ENCODE measurements at regions not wholly inside any gene's neighbourhood (a gene's known extent, or its start where the extent isn't known, plus 50 kb on each side); places are given as distances from the start of the nearest gene placed in this dataset.

DNA sequence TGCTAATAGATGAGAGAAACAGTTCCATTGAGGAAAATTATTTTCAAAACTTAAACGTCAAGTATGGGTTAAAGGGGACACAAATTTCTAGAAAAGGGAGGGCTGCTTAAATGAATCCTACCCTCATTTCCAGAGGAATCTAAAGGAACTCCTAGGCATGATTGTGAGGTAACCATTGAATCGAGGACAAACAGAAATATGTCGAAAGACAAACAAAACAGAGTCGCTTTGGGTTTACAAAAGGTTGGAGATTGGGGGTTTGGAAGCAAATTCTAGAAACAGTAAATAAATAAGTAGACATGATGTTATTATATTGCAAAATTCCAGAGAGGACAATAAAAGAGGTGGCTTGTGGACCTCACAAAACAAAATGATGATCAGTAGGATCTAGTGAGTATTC lies 173.1 kb downstream of the FTCDNL1 start:
- H3K27ac ChIP-seq = no peak overlapping the region
- TF ChIP-seq, protein P1, sequence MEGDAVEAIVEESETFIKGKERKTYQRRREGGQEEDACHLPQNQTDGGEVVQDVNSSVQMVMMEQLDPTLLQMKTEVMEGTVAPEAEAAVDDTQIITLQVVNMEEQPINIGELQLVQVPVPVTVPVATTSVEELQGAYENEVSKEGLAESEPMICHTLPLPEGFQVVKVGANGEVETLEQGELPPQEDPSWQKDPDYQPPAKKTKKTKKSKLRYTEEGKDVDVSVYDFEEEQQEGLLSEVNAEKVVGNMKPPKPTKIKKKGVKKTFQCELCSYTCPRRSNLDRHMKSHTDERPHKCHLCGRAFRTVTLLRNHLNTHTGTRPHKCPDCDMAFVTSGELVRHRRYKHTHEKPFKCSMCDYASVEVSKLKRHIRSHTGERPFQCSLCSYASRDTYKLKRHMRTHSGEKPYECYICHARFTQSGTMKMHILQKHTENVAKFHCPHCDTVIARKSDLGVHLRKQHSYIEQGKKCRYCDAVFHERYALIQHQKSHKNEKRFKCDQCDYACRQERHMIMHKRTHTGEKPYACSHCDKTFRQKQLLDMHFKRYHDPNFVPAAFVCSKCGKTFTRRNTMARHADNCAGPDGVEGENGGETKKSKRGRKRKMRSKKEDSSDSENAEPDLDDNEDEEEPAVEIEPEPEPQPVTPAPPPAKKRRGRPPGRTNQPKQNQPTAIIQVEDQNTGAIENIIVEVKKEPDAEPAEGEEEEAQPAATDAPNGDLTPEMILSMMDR (conservative IDR thresholded peaks at IDR 0.05) = no peak

DNA sequence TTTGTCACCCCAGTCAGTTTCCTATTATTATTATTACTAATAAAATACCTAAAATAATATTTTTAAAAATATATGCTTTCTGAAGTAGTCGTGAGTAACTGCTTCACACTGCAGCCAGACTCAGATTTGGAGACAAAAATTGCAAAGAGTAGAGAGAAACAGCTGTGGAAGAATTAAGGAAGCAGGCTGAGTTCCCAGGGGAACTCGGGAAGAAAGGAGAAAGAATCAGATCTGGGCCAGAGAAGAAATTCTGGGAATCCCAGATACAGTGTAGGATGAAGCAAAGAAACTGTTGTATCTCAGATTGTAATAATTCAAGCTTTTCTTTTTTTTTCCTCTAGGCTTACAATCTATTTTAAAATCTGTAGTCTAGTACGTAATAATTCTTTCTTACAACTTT lies 182.3 kb downstream of the FTCDNL1 start:
- H3K27ac ChIP-seq = no peak overlapping the region
- TF ChIP-seq, protein P1 (conservative IDR thresholded peaks at IDR 0.05) = no peak

DNA sequence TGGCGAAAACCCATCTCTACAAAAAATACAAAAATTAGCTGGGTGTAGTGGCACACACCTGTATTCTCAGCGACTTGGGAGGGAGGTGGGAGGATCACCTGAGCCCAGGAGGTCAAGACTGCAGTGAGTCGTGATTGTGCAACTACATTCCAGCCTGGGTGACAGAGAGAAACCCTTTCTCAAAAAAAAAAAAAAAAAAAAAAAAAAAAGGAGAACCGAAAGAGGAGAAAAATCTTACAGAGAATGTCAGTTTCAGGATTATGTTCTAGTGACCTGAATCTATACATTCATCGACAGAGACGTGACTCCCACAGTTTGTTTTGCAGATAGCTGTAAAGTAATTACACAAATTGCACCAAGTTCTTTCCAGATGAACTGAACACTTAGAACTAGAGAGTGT lies 187.8 kb downstream of the FTCDNL1 start:
- no peak overlapping the region for H3K27ac ChIP-seq
- TF ChIP-seq, protein P1 (conservative IDR thresholded peaks at IDR 0.05) = no peak

DNA sequence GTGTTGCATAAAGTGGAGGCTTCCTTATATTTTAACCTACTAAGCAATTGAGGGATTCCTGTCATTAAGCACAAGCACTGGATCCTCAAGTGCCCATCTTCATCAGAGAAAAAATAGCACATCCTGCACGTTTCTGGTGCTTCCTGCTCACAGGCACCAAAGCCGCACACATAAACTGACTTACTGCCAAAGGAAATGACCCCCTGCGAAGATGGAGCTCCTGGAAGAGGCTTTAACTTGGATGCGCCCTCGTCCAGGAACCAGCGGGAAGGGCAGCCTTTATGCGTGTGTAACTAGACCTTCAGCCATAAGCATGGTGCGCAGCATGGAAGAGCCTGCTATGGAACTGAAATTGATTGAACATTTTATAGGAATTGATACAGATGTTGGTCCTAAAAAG lies 188.7 kb downstream of the FTCDNL1 start:
- no peak overlapping the region for H3K27ac ChIP-seq
- TF ChIP-seq, protein P1 (conservative IDR thresholded peaks at IDR 0.05) = no peak

DNA sequence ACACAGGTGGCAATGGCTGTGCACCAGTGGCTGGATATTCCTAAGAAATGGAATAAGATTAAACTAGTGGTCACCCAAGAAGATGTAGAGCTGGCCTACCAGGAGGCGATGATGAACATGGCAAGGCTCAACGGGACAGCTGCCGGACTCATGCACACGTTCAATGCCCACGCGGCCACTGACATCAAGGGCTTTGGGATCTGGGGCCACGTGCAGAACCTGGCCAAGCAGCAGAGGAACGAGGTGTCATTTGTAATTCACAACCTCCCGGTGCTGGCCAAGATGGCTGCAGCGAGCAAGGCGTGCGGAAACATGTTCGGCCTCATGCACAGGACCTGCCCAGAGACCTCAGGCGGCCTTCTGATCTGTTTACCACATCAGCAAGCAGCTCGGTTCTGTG lies 190.8 kb downstream of the FTCDNL1 start:
- TF ChIP-seq, protein P1 (conservative IDR thresholded peaks at IDR 0.05) = no peak
- no peak overlapping the region for H3K27ac ChIP-seq

DNA sequence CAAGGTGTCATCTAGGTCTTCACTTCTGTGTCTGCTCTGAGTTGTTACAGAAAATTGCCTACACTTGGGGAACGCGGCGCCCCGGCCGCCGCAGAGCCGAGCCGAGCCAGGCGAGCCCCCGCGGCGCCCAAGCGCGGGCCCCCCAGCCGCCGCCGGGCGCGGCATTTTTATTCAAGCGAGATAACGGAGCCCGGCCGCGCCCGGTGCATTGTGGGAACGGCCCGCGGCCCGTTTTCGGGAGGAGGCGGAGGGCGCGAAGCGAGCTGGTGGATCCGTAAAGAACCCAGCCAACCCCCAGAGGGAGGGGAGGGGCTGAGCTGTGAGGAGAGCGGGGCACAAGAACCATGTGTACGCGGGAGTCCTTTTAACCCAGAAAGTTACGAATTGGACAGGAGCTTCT lies 191.8 kb downstream of the FTCDNL1 start:
- TF ChIP-seq, protein P1 (conservative IDR thresholded peaks at IDR 0.05) = no peak
- H3K27ac ChIP-seq = no peak overlapping the region

DNA sequence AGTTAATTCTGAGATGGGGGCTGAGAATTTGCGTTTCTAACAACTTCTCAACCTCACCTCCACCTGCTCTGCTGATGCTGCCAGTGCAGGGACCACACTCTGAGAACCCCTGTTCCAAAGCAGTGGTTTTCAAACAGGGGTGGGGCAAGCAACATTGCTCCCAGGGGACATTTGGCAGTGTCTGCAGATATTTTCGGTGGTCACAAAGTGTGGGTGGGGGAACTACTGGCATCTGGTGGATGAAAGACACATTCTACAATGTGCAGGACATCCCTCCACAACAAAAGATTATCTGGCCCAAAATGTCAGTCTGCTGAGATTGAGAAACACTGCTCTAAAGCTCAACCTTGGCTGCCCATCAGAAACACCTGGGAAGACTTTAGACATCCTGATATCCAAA lies 188.7 kb upstream of the SATB2 start:
- H3K27ac ChIP-seq = no peak overlapping the region
- TF ChIP-seq, protein P1 (conservative IDR thresholded peaks at IDR 0.05) = no peak

DNA sequence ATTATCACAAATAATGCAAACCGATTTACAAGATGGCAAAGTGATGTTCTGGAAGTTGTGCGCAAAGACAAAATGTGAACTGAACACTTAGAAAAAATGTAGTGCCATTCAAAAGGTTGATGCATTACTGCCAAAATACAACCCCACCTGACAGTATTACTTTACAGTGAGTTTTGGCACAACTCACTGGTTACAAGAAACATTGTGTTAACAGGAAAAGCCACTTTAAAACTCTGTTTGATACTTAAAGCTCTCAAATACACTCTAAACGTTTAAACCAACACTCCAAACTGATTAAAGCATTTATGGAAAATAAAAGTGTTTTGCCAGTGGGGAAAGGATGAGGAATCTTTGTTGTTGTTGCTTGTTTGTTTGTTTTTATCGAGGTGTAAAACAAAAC lies 173.4 kb upstream of the SATB2 start:
- no peak overlapping the region for H3K27ac ChIP-seq
- TF ChIP-seq, protein P1 (conservative IDR thresholded peaks at IDR 0.05) = no peak

Measured in VCaP (cell line).